IMR-90 (cell line): ENCODE measurements at regions not wholly inside any gene's neighbourhood (a gene's known extent, or its start where the extent isn't known, plus 50 kb on each side); places are given as distances from the start of the nearest gene placed in this dataset.

ENCODE experiments used
- ATAC-seq: fragments of 200-7000 bp; cut with Tn5 transposase; 2 replicates; pipeline ENCODE4 v1.9.1; 2020; ENCODE audit warnings: low read depth, mild to moderate bottlenecking, moderate library complexity
- BruUV-seq: library from RNA; stranded (reverse); fragments of 400-500 nt; replicated peaks from 2 replicates; lab custom pipeline; 2021; lab: Mats Ljungman, UMichigan
- CTCF ChIA-PET: fragments of 300-600 bp; formaldehyde crosslinking; extraction: SDS; loops from one replicate; lab custom pipeline; 2021; ENCODE audit warnings: antibody characterized with exemption; lab: Yijun Ruan, JAX
- POLR2A ChIA-PET: fragments of 300-600 bp; sonication (Branson Sonifier 250); formaldehyde crosslinking; loops from one replicate; lab custom pipeline; 2022; ENCODE audit warnings: antibody characterized with exemption; ENCODE audit not compliant: unreplicated experiment; lab: Charles Lee
- DNase-seq: peaks from one replicate; pipeline ENCODE4 v3.0.0; 2013
- H2AFZ ChIP-seq: replicated peaks from 2 replicates; pipeline ENCODE3; 2013; ENCODE audit warnings: low read length, mild to moderate bottlenecking; ENCODE audit not compliant: poor library complexity
- H2AK5ac ChIP-seq: 2 replicates; pipeline ENCODE4 v1.6.1; 2013; ENCODE audit warnings: low read depth, low read length, inconsistent platforms
- H2AK9ac ChIP-seq: replicated peaks from 2 replicates; pipeline ENCODE3; 2013; ENCODE audit warnings: mild to moderate bottlenecking, low read depth, low read length, moderate library complexity; ENCODE audit not compliant: poor library complexity
- H2BK120ac ChIP-seq: 2 replicates; pipeline ENCODE4 v1.6.1; 2013; ENCODE audit warnings: low read depth, low read length, inconsistent platforms
- H2BK15ac ChIP-seq: 3 replicates; pipeline ENCODE4 v1.6.1; 2013; ENCODE audit warnings: low read depth, low read length, inconsistent platforms
- H2BK20ac ChIP-seq: 2 replicates; pipeline ENCODE4 v1.6.1; 2013; ENCODE audit warnings: low read depth, mild to moderate bottlenecking, inconsistent platforms, low read length, moderate library complexity
- H2BK5ac ChIP-seq: 2 replicates; pipeline ENCODE4 v1.6.1; 2013; ENCODE audit warnings: mild to moderate bottlenecking, low read depth, low read length, inconsistent platforms; ENCODE audit not compliant: poor library complexity, severe bottlenecking
- H3K14ac ChIP-seq: replicated peaks from 2 replicates; pipeline ENCODE4 v1.6.1; 2013; ENCODE audit warnings: low read depth, low read length, inconsistent platforms
- H3K18ac ChIP-seq: 2 replicates; pipeline ENCODE4 v1.6.1; 2013; ENCODE audit warnings: low read depth, low read length, control low read depth
- H3K23ac ChIP-seq: 2 replicates; pipeline ENCODE4 v1.6.1; 2013; ENCODE audit warnings: low read depth, low read length, inconsistent platforms
- H3K27ac ChIP-seq: 2 replicates; pipeline ENCODE4 v1.5.1; 2013; ENCODE audit warnings: mild to moderate bottlenecking, control low read depth, low read length; ENCODE audit not compliant: insufficient read depth
- H3K27me3 ChIP-seq: 2 replicates; pipeline ENCODE4 v1.6.1; 2013; ENCODE audit warnings: low read length; ENCODE audit not compliant: control insufficient read depth, insufficient read depth
- H3K36me3 ChIP-seq: 2 replicates; pipeline ENCODE4 v1.6.1; 2013; ENCODE audit warnings: low read length, mixed read lengths; ENCODE audit not compliant: control insufficient read depth, insufficient read depth
- H3K4ac ChIP-seq: 2 replicates; pipeline ENCODE4 v1.6.1; 2013; ENCODE audit warnings: low read depth, low read length, inconsistent platforms
- H3K4me1 ChIP-seq: 2 replicates; pipeline ENCODE4 v1.6.1; 2013; ENCODE audit warnings: low read length, mixed read lengths; ENCODE audit not compliant: control insufficient read depth, insufficient read depth
- H3K4me2 ChIP-seq: 2 replicates; pipeline ENCODE4 v1.6.1; 2013; ENCODE audit warnings: low read depth, mild to moderate bottlenecking, control low read depth, low read length, moderate library complexity
- H3K4me3 ChIP-seq: 2 replicates; pipeline ENCODE4 v1.5.1; 2013; ENCODE audit warnings: low read depth, mild to moderate bottlenecking, control low read depth, low read length, moderate library complexity; ENCODE audit not compliant: insufficient read depth
- H3K56ac ChIP-seq: 2 replicates; pipeline ENCODE4 v1.6.1; 2013; ENCODE audit warnings: low read length, inconsistent platforms; ENCODE audit not compliant: insufficient read depth; ENCODE audit errors: extremely low read depth
- H3K79me1 ChIP-seq, 2 experiments: 2 replicates each; pipeline ENCODE4 v1.6.1; 2013; ENCODE audit warnings: low read length in 2 of 2, inconsistent platforms in 1 of 2, low read depth in 1 of 2
- H3K9ac ChIP-seq: 2 replicates; pipeline ENCODE4 v1.6.1; 2013; ENCODE audit warnings: low read depth, low read length, control low read depth
- H3K9me1 ChIP-seq: 2 replicates; pipeline ENCODE4 v1.6.1; 2013; ENCODE audit warnings: low read length, inconsistent platforms; ENCODE audit not compliant: insufficient read depth
- H3K9me3 ChIP-seq: 2 replicates; pipeline ENCODE4 v1.6.1; 2013; ENCODE audit warnings: low read length; ENCODE audit not compliant: control insufficient read depth, insufficient read depth
- H4K20me1 ChIP-seq: 2 replicates; pipeline ENCODE4 v1.6.1; 2013; ENCODE audit warnings: low read length, inconsistent platforms; ENCODE audit not compliant: insufficient read depth
- H4K5ac ChIP-seq: 2 replicates; pipeline ENCODE4 v1.6.1; 2013; ENCODE audit warnings: mild to moderate bottlenecking, low read depth, low read length, control low read depth
- H4K8ac ChIP-seq, 2 experiments: 2 replicates each; pipeline ENCODE4 v1.6.1; 2013; ENCODE audit warnings: low read depth in 2 of 2, low read length in 2 of 2, control low read depth in 1 of 2, inconsistent platforms in 1 of 2
- H4K91ac ChIP-seq: 2 replicates; pipeline ENCODE4 v1.6.1; 2013; ENCODE audit warnings: low read depth, low read length, inconsistent platforms; ENCODE audit not compliant: insufficient read depth
- ELK1 ChIP-seq: fragments of 150-350 bp; IDR thresholded peaks from 2 replicates; pipeline ENCODE4 v1.6.1; 2016; ENCODE audit warnings: low read depth, mild to moderate bottlenecking, low read length, moderate library complexity, borderline replicate concordance
- MAFK ChIP-seq: IDR thresholded peaks from 2 replicates; pipeline ENCODE4 v1.6.1; 2012; ENCODE audit warnings: low read depth, low read length, improper control_type of control experiment
- RAD21 ChIP-seq: IDR thresholded peaks from 2 replicates; pipeline ENCODE4 v1.6.1; 2012; ENCODE audit warnings: low read length, improper control_type of control experiment
- USF2 ChIP-seq: fragments of 150-350 bp; IDR thresholded peaks from 2 replicates; pipeline ENCODE4 v1.6.1; 2017; ENCODE audit warnings: mild to moderate bottlenecking, antibody characterized with exemption, low read length, low read depth
- WGBS, 2 experiments: methylation state at CpG; one replicate each; pipeline versions ENCODE4 v1.1.5 to v1.1.7; 2013; ENCODE audit warnings: missing lambda C conversion rate in 2 of 2; ENCODE audit not compliant: insufficient read length in 1 of 2; ENCODE audit errors: extremely low coverage in 2 of 2; 5-methylcytosine and 5-hydroxymethylcytosine counted together
- dilution Hi-C: fragments of 300-500 bp; cut with HindIII; formaldehyde crosslinking; loops from one replicate; pipeline ENCODE4 v1.14.3; 2018; ENCODE audit warnings: low sequenced_read_pairs; ENCODE audit not compliant: unreplicated experiment
- in situ Hi-C: fragments of 300-500 bp; cut with MboI; formaldehyde crosslinking; loops from 3 replicates; pipeline ENCODE4 v1.14.3; 2019; ENCODE audit warnings: low sequenced_read_pairs, inconsistent platforms, mixed read lengths
- intact Hi-C: fragments of 100-400 bp; cut with micrococcal nuclease; formaldehyde crosslinking; loops from 2 replicates; pipeline ENCODE4 v1.10.0; 2022

- H4K5ac ChIP-seq = no peak overlapping the region
These were observed 208.0 kb upstream of the MPDZ start for GRCh38 chr9:13487498-13487897.

More at GRCh38 chr9:13487498-13487897, 208.0 kb upstream of the MPDZ start:
- Histone ChIP-seq H4K8ac (no peak overlapping the region), H3K27me3 (no peaks in the 10 kb centered on the region), H3K4me1 (no peaks in the 10 kb centered on the region), H2BK20ac (no peak overlapping the region), H2AFZ (no peak overlapping the region), H3K9me3 (no peaks in the 10 kb centered on the region), H3K4ac (no peak overlapping the region), H3K18ac (no peak overlapping the region), H3K27ac (no peak overlapping the region), H3K9ac (no peak overlapping the region), H2BK15ac (no peak overlapping the region), H3K4me2 (no peak overlapping the region), H4K20me1 (no peaks in the 10 kb centered on the region), H3K36me3 (no peaks in the 10 kb centered on the region), H3K9me1 (no peaks in the 10 kb centered on the region), H3K79me1 (no peaks in the 10 kb centered on the region), H4K91ac (no peak overlapping the region), H2BK120ac (no peak overlapping the region), H3K56ac (no peak overlapping the region), H2BK5ac (no peak overlapping the region), H3K14ac (no peak overlapping the region), H3K4me3 (no peak overlapping the region), H2AK9ac (no peak overlapping the region), H2AK5ac (no peak overlapping the region), H3K23ac (no peak overlapping the region)
- in situ Hi-C loops (no loop called here), intact Hi-C loops (no loop called here), dilution Hi-C loops (no loop called here)
- no CpG with 5 or more reads among the region's 2 CpGs for WGBS, 2 experiments
- ATAC-seq (no peak), DNase-seq (no peak)
- POLR2A ChIA-PET = no interaction called here
- TF ChIP-seq MAFK = no peak
- no peak for TF ChIP-seq RAD21
- TF ChIP-seq USF2 = no peak
- no peak for TF ChIP-seq ELK1
- no TSS peak for BruUV-seq
- CTCF ChIA-PET = no interaction called here
